ENCODE measurements at regions not wholly inside any gene's neighbourhood (a gene's known extent, or its start where the extent isn't known, plus 50 kb on each side); places are given as distances from the start of the nearest gene placed in this dataset.
A peak's percentile ranks its signal among the peaks of the same experiment; 100 is the strongest.

DNA sequence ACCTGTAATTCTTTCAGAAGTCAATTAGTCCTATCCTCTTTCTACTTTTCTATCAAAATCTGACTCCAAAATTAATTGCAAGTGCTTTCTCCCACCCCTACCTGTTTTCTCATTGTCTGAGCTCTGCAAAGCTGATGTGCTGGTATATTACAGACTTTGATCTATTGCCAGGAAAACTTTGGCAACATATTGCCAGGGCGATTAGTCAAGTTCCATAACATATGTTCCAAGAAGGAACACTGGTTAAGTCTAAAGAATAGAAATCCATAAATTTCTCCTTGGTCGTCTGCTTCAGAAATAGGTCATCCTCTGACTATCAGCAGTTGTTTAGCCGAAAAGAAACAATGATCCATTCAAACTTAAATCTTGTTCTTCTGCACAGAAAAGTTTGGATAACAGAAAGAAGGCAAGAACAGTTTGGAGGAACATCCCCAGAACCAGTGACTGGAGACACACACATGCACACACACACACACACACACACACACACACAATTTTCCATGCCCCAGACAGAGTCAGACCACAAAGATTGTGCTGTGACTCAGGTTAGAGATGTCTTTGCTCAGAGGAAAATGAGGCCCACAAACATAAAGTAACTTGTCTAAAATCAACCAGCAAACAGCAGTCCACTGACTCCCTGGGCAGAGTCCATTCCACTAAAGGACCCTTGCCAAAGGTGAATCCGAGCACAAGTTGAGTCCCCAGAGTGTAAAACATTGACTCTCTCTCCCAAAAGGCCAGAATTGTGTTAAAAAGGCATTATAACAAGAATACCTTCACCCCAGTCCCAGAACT is 202.1 kb downstream of the DEPDC1B start:
- H4K20me1 ChIP-seq (ENCODE audit: control insufficient read depth, extremely low read depth, insufficient read depth, low read length) = no peaks in the 10 kb centered on the region
- H3K4me2 ChIP-seq (ENCODE audit: extremely low read depth, insufficient read depth, low read length) = no peak overlapping the region
- no peaks in the 10 kb centered on the region for H3K9me3 ChIP-seq (ENCODE audit: control insufficient read depth, insufficient read depth, low read depth, low read length)
- H3K9ac ChIP-seq (ENCODE audit: insufficient read depth, low read length) = no peak overlapping the region
- no peak overlapping the region for H3K27ac ChIP-seq (ENCODE audit: insufficient read depth, low read length)
- no peaks in the 10 kb centered on the region for H3K4me1 ChIP-seq (ENCODE audit: control insufficient read depth, extremely low read depth, insufficient read depth, low read length)
- no peaks in the 10 kb centered on the region for H3K27me3 ChIP-seq (ENCODE audit: control insufficient read depth, insufficient read depth, low read length)
- no peaks in the 10 kb centered on the region for H3K79me2 ChIP-seq (ENCODE audit: control insufficient read depth, insufficient read depth, low read length)
- no peak overlapping the region for H3K4me3 ChIP-seq (replicated peaks in 1 of 4; ENCODE audit: control extremely low read depth in 1 of 4, insufficient read depth in 1 of 4, low read depth in 3 of 4, low read length in 4 of 4)
- H2AFZ ChIP-seq (ENCODE audit: low read length) = no peak overlapping the region
- no peaks in the 10 kb centered on the region for H3K36me3 ChIP-seq (ENCODE audit: control insufficient read depth, insufficient read depth, low read length)
- TF ChIP-seq, protein P1, sequence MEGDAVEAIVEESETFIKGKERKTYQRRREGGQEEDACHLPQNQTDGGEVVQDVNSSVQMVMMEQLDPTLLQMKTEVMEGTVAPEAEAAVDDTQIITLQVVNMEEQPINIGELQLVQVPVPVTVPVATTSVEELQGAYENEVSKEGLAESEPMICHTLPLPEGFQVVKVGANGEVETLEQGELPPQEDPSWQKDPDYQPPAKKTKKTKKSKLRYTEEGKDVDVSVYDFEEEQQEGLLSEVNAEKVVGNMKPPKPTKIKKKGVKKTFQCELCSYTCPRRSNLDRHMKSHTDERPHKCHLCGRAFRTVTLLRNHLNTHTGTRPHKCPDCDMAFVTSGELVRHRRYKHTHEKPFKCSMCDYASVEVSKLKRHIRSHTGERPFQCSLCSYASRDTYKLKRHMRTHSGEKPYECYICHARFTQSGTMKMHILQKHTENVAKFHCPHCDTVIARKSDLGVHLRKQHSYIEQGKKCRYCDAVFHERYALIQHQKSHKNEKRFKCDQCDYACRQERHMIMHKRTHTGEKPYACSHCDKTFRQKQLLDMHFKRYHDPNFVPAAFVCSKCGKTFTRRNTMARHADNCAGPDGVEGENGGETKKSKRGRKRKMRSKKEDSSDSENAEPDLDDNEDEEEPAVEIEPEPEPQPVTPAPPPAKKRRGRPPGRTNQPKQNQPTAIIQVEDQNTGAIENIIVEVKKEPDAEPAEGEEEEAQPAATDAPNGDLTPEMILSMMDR (conservative IDR thresholded peaks at IDR 0.05 in 1 of 2, IDR thresholded peaks at IDR 0.05 in 1 of 2; ENCODE audit: low read depth in 1 of 2, low read length in 2 of 2) = no peak
- peak; percentile 5 to 87 for DNase-seq (ENCODE audit: low read depth in 2 of 2)

DNA sequence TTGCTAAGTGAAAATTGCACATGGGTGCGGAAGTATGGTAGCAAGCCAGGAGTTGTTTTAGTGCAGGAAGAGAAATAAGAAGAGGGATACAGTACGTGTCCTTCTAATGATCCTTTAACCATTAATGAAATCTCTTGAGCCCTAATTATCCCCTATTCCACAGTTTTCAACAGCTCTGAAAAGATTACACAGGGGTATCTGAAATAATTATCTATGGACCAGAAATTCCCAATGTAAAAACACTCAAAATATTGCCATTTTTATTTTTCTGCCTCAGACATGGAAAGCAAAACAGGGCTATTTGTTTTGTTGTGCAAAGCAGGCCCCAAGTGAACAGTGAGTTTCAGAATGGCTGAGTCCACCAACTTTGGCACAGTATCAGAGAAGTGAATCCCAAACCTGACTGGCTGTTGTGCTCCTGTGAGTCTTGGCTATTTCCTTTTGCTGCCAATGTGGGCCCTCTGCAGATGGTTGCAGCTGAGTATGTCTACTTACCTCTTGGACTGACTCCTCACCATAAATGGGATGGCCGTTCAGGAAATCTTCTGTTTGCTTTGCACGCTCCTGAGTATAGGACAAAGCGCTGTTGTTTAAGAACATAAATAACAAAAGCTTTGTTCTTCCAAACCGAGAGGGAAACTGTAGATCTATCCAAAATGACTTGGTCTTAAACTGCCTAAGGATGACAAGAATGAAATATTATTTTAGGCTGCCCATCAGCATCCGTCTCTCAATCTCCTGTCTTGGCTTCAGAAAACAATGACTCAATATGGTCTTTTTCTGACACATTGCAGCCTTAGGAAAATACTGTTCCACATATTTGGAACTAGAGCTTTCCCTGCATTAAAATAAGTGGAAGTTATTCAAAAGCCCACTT is 204.1 kb downstream of the DEPDC1B start:
- Histone ChIP-seq H3K4me1 (ENCODE audit: control insufficient read depth, extremely low read depth, insufficient read depth, low read length) (no peaks in the 10 kb centered on the region), H3K27ac (ENCODE audit: insufficient read depth, low read length) (no peak overlapping the region), H4K20me1 (ENCODE audit: control insufficient read depth, extremely low read depth, insufficient read depth, low read length) (no peaks in the 10 kb centered on the region), H3K4me2 (ENCODE audit: extremely low read depth, insufficient read depth, low read length) (no peak overlapping the region), H3K27me3 (ENCODE audit: control insufficient read depth, insufficient read depth, low read length) (no peaks in the 10 kb centered on the region), H3K4me3 (replicated peaks in 1 of 4; ENCODE audit: control extremely low read depth in 1 of 4, insufficient read depth in 1 of 4, low read depth in 3 of 4, low read length in 4 of 4) (no peak overlapping the region), H3K9me3 (ENCODE audit: control insufficient read depth, insufficient read depth, low read depth, low read length) (no peaks in the 10 kb centered on the region), H2AFZ (ENCODE audit: low read length) (no peak overlapping the region), H3K36me3 (ENCODE audit: control insufficient read depth, insufficient read depth, low read length) (no peaks in the 10 kb centered on the region), H3K79me2 (ENCODE audit: control insufficient read depth, insufficient read depth, low read length) (no peaks in the 10 kb centered on the region), H3K9ac (ENCODE audit: insufficient read depth, low read length) (no peak overlapping the region)
- DNase-seq (ENCODE audit: low read depth in 2 of 2) = peak in 1 of 2 donors; percentile 9
- TF ChIP-seq, protein P1 (conservative IDR thresholded peaks at IDR 0.05 in 1 of 2, IDR thresholded peaks at IDR 0.05 in 1 of 2; ENCODE audit: low read depth in 1 of 2, low read length in 2 of 2) = no peak
- no peak for TF ChIP-seq EZH2 (IDR thresholded peaks at IDR 0.05; ENCODE audit: low read length, missing control alignments)

DNA sequence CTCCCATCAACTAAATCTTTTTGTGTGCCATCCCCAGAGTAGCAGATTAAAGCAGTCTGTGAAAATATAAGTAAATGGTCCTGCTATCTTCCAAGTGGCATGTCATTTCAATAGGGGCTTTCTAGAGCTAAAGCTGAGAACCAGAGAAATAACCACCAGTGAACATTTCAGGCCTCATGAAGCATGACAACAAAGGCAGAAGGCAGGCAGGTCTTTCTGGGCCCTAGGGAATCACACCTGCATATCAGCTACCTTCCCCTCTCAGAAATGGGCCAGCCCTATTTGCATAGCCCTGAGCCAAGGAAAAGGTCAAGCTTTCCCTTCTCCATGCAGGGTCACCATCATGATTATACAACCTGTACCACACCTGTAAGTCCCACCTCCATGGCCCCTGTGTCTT is 205.3 kb downstream of the DEPDC1B start:
- H3K4me2 ChIP-seq (ENCODE audit: extremely low read depth, insufficient read depth, low read length) = no peak overlapping the region
- H4K20me1 ChIP-seq (ENCODE audit: control insufficient read depth, extremely low read depth, insufficient read depth, low read length) = no peaks in the 10 kb centered on the region
- H3K36me3 ChIP-seq (ENCODE audit: control insufficient read depth, insufficient read depth, low read length) = no peaks in the 10 kb centered on the region
- no peaks in the 10 kb centered on the region for H3K27me3 ChIP-seq (ENCODE audit: control insufficient read depth, insufficient read depth, low read length)
- no peak for TF ChIP-seq EZH2 (IDR thresholded peaks at IDR 0.05; ENCODE audit: low read length, missing control alignments)
- TF ChIP-seq, protein P1 (conservative IDR thresholded peaks at IDR 0.05 in 1 of 2, IDR thresholded peaks at IDR 0.05 in 1 of 2; ENCODE audit: low read depth in 1 of 2, low read length in 2 of 2) = no peak
- no peak overlapping the region for H3K9ac ChIP-seq (ENCODE audit: insufficient read depth, low read length)
- DNase-seq (ENCODE audit: low read depth in 2 of 2) = no peak
- no peaks in the 10 kb centered on the region for H3K79me2 ChIP-seq (ENCODE audit: control insufficient read depth, insufficient read depth, low read length)
- H3K4me3 ChIP-seq (replicated peaks in 1 of 4; ENCODE audit: control extremely low read depth in 1 of 4, insufficient read depth in 1 of 4, low read depth in 3 of 4, low read length in 4 of 4) = no peak overlapping the region
- no peak overlapping the region for H2AFZ ChIP-seq (ENCODE audit: low read length)
- H3K9me3 ChIP-seq (ENCODE audit: control insufficient read depth, insufficient read depth, low read depth, low read length) = no peaks in the 10 kb centered on the region
- no peaks in the 10 kb centered on the region for H3K4me1 ChIP-seq (ENCODE audit: control insufficient read depth, extremely low read depth, insufficient read depth, low read length)
- no peak overlapping the region for H3K27ac ChIP-seq (ENCODE audit: insufficient read depth, low read length)
